Caco-2 (cell line): ENCODE measurements at regions not wholly inside any gene's neighbourhood (a gene's known extent, or its start where the extent isn't known, plus 50 kb on each side); places are given as distances from the start of the nearest gene placed in this dataset.

ENCODE experiments used
- BruUV-seq: library from RNA; stranded (reverse); fragments of 400-500 nt; replicated peaks from 2 replicates; lab custom pipeline; 2021; lab: Mats Ljungman, UMichigan
- CTCF ChIA-PET: fragments of 300-600 bp; sonication (Branson Sonifier 250); formaldehyde crosslinking; loops from one replicate; lab custom pipeline; 2022; ENCODE audit warnings: antibody characterized with exemption; lab: Charles Lee
- POLR2A ChIA-PET: fragments of 300-600 bp; sonication (Branson Sonifier 250); formaldehyde crosslinking; loops from one replicate; lab custom pipeline; 2022; ENCODE audit warnings: antibody characterized with exemption; lab: Charles Lee
- DNase-seq, 2 experiments: peaks; one replicate each; pipeline versions ENCODE4 v3.0.0 to v3.0.0-alpha.2; 2020 to 2022
- H3K27me3 ChIP-seq: replicated peaks from 2 replicates; pipeline ENCODE4 v1.6.0; 2011; ENCODE audit warnings: low read length; ENCODE audit not compliant: control insufficient read depth, insufficient read depth
- H3K36me3 ChIP-seq: 2 replicates; pipeline ENCODE4 v1.5.1; 2011; ENCODE audit warnings: low read length; ENCODE audit not compliant: control insufficient read depth, insufficient read depth
- H3K4me1 ChIP-seq: fragments of 250-450 bp; sonication (Bioruptor Pico); 2 replicates; pipeline ENCODE4 v1.5.1; 2020; ENCODE audit warnings: mild to moderate bottlenecking
- H3K4me3 ChIP-seq: 2 replicates; pipeline ENCODE4 v1.5.1; 2011; ENCODE audit warnings: low read depth, mild to moderate bottlenecking, control low read depth, low read length
- H3K9me3 ChIP-seq: fragments of 250-450 bp; sonication (Bioruptor Pico); 2 replicates; pipeline ENCODE4 v1.5.1; 2020; ENCODE audit warnings: mild to moderate bottlenecking, moderate library complexity
- H3K27ac Mint-ChIP-seq: one replicate; pipeline ENCODE4 v1.8.0; 2022; ENCODE audit warnings: mixed read lengths; ENCODE audit not compliant: unreplicated experiment
- H3K27me3 Mint-ChIP-seq: one replicate; pipeline ENCODE4 v1.8.0; 2022; ENCODE audit warnings: mixed read lengths; ENCODE audit not compliant: insufficient read depth, unreplicated experiment
- H3K36me3 Mint-ChIP-seq: one replicate; pipeline ENCODE4 v1.8.0; 2022; ENCODE audit warnings: mild to moderate bottlenecking, mixed read lengths; ENCODE audit not compliant: insufficient read depth, unreplicated experiment
- H3K4me1 Mint-ChIP-seq: one replicate; pipeline ENCODE4 v1.8.0; 2022; ENCODE audit warnings: low read depth, mixed read lengths; ENCODE audit not compliant: unreplicated experiment
- H3K4me3 Mint-ChIP-seq: one replicate; pipeline ENCODE4 v1.8.0; 2022; ENCODE audit warnings: mild to moderate bottlenecking, moderate library complexity, mixed read lengths; ENCODE audit not compliant: unreplicated experiment
- H3K9me3 Mint-ChIP-seq: one replicate; pipeline ENCODE4 v1.8.0; 2022; ENCODE audit warnings: mixed read lengths; ENCODE audit not compliant: unreplicated experiment
- CTCF ChIP-seq, 2 experiments: fragments of 200-600 bp in 1 of 2; IDR thresholded peaks; 1 replicate in 1 of 2; 2 replicates in 1 of 2; pipeline versions ENCODE4 v1.5.1 to v1.8.0; 2011 to 2022; ENCODE audit warnings: antibody characterized with exemption in 1 of 2, control low read depth in 1 of 2, inconsistent platforms in 1 of 2, low read depth in 1 of 2, low read length in 1 of 2, mild to moderate bottlenecking in 1 of 2, moderate library complexity in 1 of 2; ENCODE audit not compliant: insufficient read depth in 1 of 2, severe bottlenecking in 1 of 2, unreplicated experiment in 1 of 2
- intact Hi-C: fragments of 100-400 bp; cut with micrococcal nuclease; formaldehyde crosslinking; loops from one replicate; pipeline ENCODE4 v1.10.0; 2022; ENCODE audit not compliant: unreplicated experiment

GRCh38 chr16:74199066-74199841 lies 97.4 kb upstream of the PSMD7 start:
- ChIA-PET CTCF (no interaction called here), POLR2A (no interaction called here)

GRCh38 chr16:74192281-74192797 lies 104.3 kb upstream of the PSMD7 start:
- no peaks in the 10 kb centered on the region for H3K27me3 ChIP-seq
- H3K36me3 Mint-ChIP-seq = no peaks in the 10 kb centered on the region
- no peaks in the 10 kb centered on the region for H3K9me3 Mint-ChIP-seq
- peaks cover 18% of the 10 kb centered on the region for H3K27me3 Mint-ChIP-seq
- no peak overlapping the region for H3K27ac Mint-ChIP-seq
- H3K9me3 ChIP-seq = 0 out of 2 replicates have a peak, but pooled peaks cover 6% of the 10 kb centered on the region
- H3K4me1 Mint-ChIP-seq = no peaks in the 10 kb centered on the region
- ChIA-PET POLR2A (no interaction called here), CTCF (no interaction called here)
- no peak for DNase-seq
- no peak for TF ChIP-seq CTCF (IDR thresholded peaks at IDR 0.05; ENCODE audit: insufficient read depth in 1 of 2, low read depth in 1 of 2, low read length in 1 of 2, severe bottlenecking in 1 of 2, unreplicated experiment in 1 of 2)
- no peak overlapping the region for H3K4me3 Mint-ChIP-seq
- no peak overlapping the region for H3K4me3 ChIP-seq
- intact Hi-C loops = no loop called here
- no peaks in the 10 kb centered on the region for H3K36me3 ChIP-seq
- H3K4me1 ChIP-seq = no peaks in the 10 kb centered on the region
- no TSS peak for BruUV-seq

More at GRCh38 chr16:74199066-74199841, 97.4 kb upstream of the PSMD7 start:
- H3K36me3 ChIP-seq = no peaks in the 10 kb centered on the region
- intact Hi-C loops = no loop called here
- no peaks in the 10 kb centered on the region for H3K4me1 Mint-ChIP-seq
- no peak for TF ChIP-seq CTCF (IDR thresholded peaks at IDR 0.05; ENCODE audit: insufficient read depth in 1 of 2, low read depth in 1 of 2, low read length in 1 of 2, severe bottlenecking in 1 of 2, unreplicated experiment in 1 of 2)
- H3K36me3 Mint-ChIP-seq = no peaks in the 10 kb centered on the region
- no peak overlapping the region for H3K27ac Mint-ChIP-seq
- no peaks in the 10 kb centered on the region for H3K4me1 ChIP-seq
- H3K4me3 ChIP-seq = no peak overlapping the region
- H3K27me3 Mint-ChIP-seq = peaks cover 8% of the 10 kb centered on the region
- no TSS peak for BruUV-seq
- no peaks in the 10 kb centered on the region for H3K9me3 Mint-ChIP-seq
- H3K27me3 ChIP-seq = no peaks in the 10 kb centered on the region
- no peaks in the 10 kb centered on the region for H3K9me3 ChIP-seq
- no peak overlapping the region for H3K4me3 Mint-ChIP-seq
- DNase-seq = no peak

- Mint-ChIP-seq H3K9me3 (no peaks in the 10 kb centered on the region), H3K4me3 (no peak overlapping the region), H3K27me3 (peaks cover 13% of the 10 kb centered on the region), H3K27ac (no peak overlapping the region), H3K4me1 (no peaks in the 10 kb centered on the region), H3K36me3 (no peaks in the 10 kb centered on the region)
- H3K36me3 ChIP-seq = no peaks in the 10 kb centered on the region
- H3K27me3 ChIP-seq = no peaks in the 10 kb centered on the region
- TF ChIP-seq CTCF (IDR thresholded peaks at IDR 0.05; ENCODE audit: insufficient read depth in 1 of 2, low read depth in 1 of 2, low read length in 1 of 2, severe bottlenecking in 1 of 2, unreplicated experiment in 1 of 2) = no peak
- no peak overlapping the region for H3K4me3 ChIP-seq
- H3K4me1 ChIP-seq = no peaks in the 10 kb centered on the region
- H3K9me3 ChIP-seq = 0 out of 2 replicates have a peak, but pooled peaks cover 6% of the 10 kb centered on the region
- no TSS peak for BruUV-seq
- intact Hi-C loops = no loop called here
- ChIA-PET POLR2A (no interaction called here), CTCF (no interaction called here)
- no peak for DNase-seq
Observed at GRCh38 chr16:74190292-74190691, 106.3 kb upstream of the PSMD7 start.
